Stimulated activated CD4-positive, alpha-beta T cell treated with anti-CD3 and anti-CD28 coated beads, Interleukin-12 subunit alpha, Interleukin-12 subunit beta, amount 100 ng/mL, for 48 hours (primary cell): ENCODE measurements at regions not wholly inside any gene's neighbourhood (a gene's known extent, or its start where the extent isn't known, plus 50 kb on each side); places are given as distances from the start of the nearest gene placed in this dataset.

Experiments used
- DNase-seq, 3 donors: peaks; one replicate each; pipeline ENCODE4 v3.0.0-alpha.2; 2020; ENCODE audit warnings: low read depth in 2 of 3, low spot score in 1 of 3

GRCh38 chr16:85372627-85373372 lies 240.3 kb upstream of the GSE1 start:
- DNase-seq: peak in 2 of 3 donors; percentile 13 to 29

GRCh38 chr16:85373741-85374570 lies 239.2 kb upstream of the GSE1 start:
- DNase-seq: no peak

- no peak for DNase-seq
Observed at GRCh38 chr16:85374571-85374872, 238.6 kb upstream of the GSE1 start.

- no peak for DNase-seq
Observed at GRCh38 chr16:85375282-85375681, 237.8 kb upstream of the GSE1 start.

- DNase-seq: no peak
Observed at GRCh38 chr16:85376292-85377095, 236.6 kb upstream of the GSE1 start.

- no peak for DNase-seq
Observed at GRCh38 chr16:85377388-85378144, 235.6 kb upstream of the GSE1 start.

- no peak for DNase-seq
Observed at GRCh38 chr16:85378145-85379040, 234.7 kb upstream of the GSE1 start.

- DNase-seq: no peak
Observed at GRCh38 chr16:85379041-85380001, 233.8 kb upstream of the GSE1 start.

- DNase-seq: no peak
Observed at GRCh38 chr16:85380002-85380395, 233.1 kb upstream of the GSE1 start.

GRCh38 chr16:85380905-85381737 lies 232.0 kb upstream of the GSE1 start:
- DNase-seq: no peak

GRCh38 chr16:85381738-85382592 lies 231.2 kb upstream of the GSE1 start:
- no peak for DNase-seq

- no peak for DNase-seq
Observed at GRCh38 chr16:85382717-85383118, 230.4 kb upstream of the GSE1 start.

- DNase-seq: no peak
Observed at GRCh38 chr16:85383836-85384832, 229.0 kb upstream of the GSE1 start.

- no peak for DNase-seq
Observed at GRCh38 chr16:85384833-85385462, 228.2 kb upstream of the GSE1 start.
